Small intestine (tissue), 7 donors: ENCODE measurements at regions not wholly inside any gene's neighbourhood (a gene's known extent, or its start where the extent isn't known, plus 50 kb on each side); places are given as distances from the start of the nearest gene placed in this dataset.
A peak's percentile ranks its signal among the peaks of the same experiment; 100 is the strongest.

Experiments used
- DNase-seq, 2 donors: peaks; one replicate each; pipeline versions ENCODE4 v3.0.0 to v3.0.0-alpha.2; 2013
- FAIRE-seq: peaks from 2 replicates; lab custom pipeline; 2012; peaks lifted over from hg19 to GRCh38; lab: Jason Lieb, UNC
- H3K27ac ChIP-seq, 3 donors: one replicate each; pipeline ENCODE4 v1.5.1; 2013; ENCODE audit warnings: low read length in 2 of 3, mild to moderate bottlenecking in 2 of 3, control low read depth in 1 of 3, inconsistent platforms in 1 of 3, low read depth in 1 of 3, moderate library complexity in 1 of 3
- H3K27me3 ChIP-seq, 3 donors: one replicate each; pipeline ENCODE4 v1.6.1; 2013; ENCODE audit warnings: low read length in 3 of 3, inconsistent platforms in 1 of 3; ENCODE audit not compliant: control insufficient read depth in 3 of 3, insufficient read depth in 3 of 3
- H3K36me3 ChIP-seq, 3 donors: one replicate each; pipeline ENCODE4 v1.6.1; 2013; ENCODE audit warnings: low read length in 3 of 3, inconsistent platforms in 1 of 3, low read depth in 1 of 3, mild to moderate bottlenecking in 1 of 3, moderate library complexity in 1 of 3; ENCODE audit not compliant: control insufficient read depth in 3 of 3, insufficient read depth in 2 of 3
- H3K4me1 ChIP-seq, 3 donors: one replicate each; pipeline ENCODE4 v1.6.1; 2013; ENCODE audit warnings: low read length in 2 of 3, inconsistent platforms in 1 of 3, low read depth in 1 of 3, mild to moderate bottlenecking in 1 of 3, moderate library complexity in 1 of 3; ENCODE audit not compliant: control insufficient read depth in 3 of 3, insufficient read depth in 2 of 3
- H3K4me3 ChIP-seq, 3 donors: one replicate each; pipeline ENCODE4 v1.5.1; 2013; ENCODE audit warnings: low read length in 3 of 3, control low read depth in 1 of 3, inconsistent platforms in 1 of 3, low read depth in 1 of 3, mild to moderate bottlenecking in 1 of 3, moderate library complexity in 1 of 3
- H3K9me3 ChIP-seq, 2 donors: one replicate each; pipeline ENCODE4 v1.6.1; 2013; ENCODE audit warnings: low read depth in 1 of 2, low read length in 1 of 2; ENCODE audit not compliant: control insufficient read depth in 2 of 2, insufficient read depth in 1 of 2
- WGBS, 3 donors: extraction: QIAGEN DNeasy Blood & Tissue Kit; methylation state at CpG; one replicate each; pipeline ENCODE4 v1.1.7; 2013; 5-methylcytosine and 5-hydroxymethylcytosine counted together
- donor health status: healthy with polysubstance abuse.
- donor health status: control.
- donor health status: control.
- donor health status: Bipolar disorder and iron deficiency.
- donor health status: healthy.

DNA sequence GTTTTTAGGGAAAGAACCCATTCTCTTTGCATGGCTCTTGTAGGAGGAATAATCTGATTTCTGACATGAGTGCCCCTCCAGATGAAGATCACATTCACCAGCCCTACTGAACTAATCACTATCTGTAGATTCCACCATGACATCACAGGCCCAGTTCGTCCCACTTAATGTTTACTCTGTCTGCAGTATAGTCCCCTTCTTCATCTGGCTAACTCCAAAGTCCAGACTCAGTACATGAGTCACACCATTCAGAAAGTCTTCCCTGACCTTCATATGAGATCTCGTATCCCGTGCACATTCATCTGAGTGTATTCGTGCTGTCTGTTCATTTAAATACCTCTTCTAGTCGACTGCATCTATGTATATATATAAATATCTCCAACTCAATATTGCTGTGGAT is 366.5 kb upstream of the AKR1E2 start:
- DNase-seq (peak; percentile 76 to 83), FAIRE-seq (no peak)
- Histone ChIP-seq H3K36me3 (no peaks in the 10 kb centered on the region), H3K27ac (no peak overlapping the region), H3K4me3 (no peak overlapping the region), H3K4me1 (no peaks in the 10 kb centered on the region), H3K27me3 (no peaks in the 10 kb centered on the region), H3K9me3 (no peaks in the 10 kb centered on the region)
- 34 to 61% (median 43%) methylated on average over 5 of the region's 5 CpGs for WGBS, 3 donors

DNA sequence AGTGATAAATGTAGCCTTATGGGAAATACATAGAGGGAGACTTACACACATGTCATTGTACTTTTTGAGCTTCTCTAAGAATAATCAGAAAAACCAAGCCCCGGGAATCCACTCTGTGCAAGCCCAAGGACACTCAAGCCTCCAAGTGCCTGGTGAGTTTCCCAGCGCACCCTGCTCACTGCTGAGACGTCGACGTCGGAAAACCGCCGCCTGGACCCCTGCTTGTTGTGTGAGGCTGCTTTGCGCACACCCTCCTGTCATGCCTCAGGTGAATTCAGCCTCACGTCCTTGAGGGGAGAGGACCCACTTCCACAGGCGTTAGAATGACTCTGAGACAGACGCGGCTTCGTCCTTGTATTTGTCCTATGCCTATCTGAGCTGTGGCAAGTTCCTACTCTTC is 368.4 kb upstream of the AKR1E2 start:
- FAIRE-seq (no peak), DNase-seq (no peak)
- H3K27me3 ChIP-seq, result no peaks in the 10 kb centered on the region
- H3K4me1 ChIP-seq, result peaks cover 0 to 8% (median 0%) of the 10 kb centered on the region in 3 donors
- no peak overlapping the region for H3K4me3 ChIP-seq
- no peaks in the 10 kb centered on the region for H3K36me3 ChIP-seq
- WGBS, 3 donors, result 94 to 96% (median 94%) methylated on average over 14 of the region's 14 CpGs
- H3K27ac ChIP-seq, result no peak overlapping the region
- H3K9me3 ChIP-seq, result no peaks in the 10 kb centered on the region

DNA sequence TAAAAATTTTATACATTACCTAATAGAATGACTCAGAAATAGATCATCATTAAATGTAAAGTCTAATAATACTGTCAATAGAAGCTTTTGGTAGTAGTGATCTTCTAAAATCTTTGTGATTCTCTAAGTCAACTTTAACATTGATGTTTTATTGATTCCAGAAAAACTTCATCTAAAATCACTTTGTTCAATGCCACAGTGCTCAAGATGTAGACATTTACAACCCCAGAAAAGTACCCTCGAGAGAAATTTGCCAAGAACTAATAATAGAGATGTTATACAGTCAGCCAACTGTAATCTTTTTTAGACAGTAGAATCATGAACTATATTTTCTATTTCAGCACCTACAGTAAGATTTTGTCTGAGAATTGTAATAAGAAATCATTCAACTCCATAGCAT is 369.2 kb upstream of the AKR1E2 start:
- no peak for FAIRE-seq

DNA sequence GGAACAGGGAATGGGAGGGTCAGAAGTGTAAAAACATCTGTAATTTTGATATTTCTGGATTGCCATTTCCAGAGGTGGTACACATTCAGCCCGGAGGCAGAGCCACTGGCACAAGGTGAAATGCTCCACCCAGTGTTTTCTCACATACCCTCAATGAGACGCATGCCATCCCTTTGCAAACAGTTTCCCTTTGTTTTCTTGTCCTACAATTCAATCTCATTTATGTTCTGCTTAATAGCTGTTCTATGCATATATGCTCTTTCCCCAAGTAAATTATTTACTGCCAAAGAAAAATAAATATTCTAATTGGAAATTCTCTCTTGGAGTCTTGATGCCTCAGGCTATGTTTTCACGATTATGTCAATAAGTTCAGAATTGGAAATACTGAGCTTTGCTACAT is 369.7 kb upstream of the AKR1E2 start:
- no peaks in the 10 kb centered on the region for H3K36me3 ChIP-seq
- no peaks in the 10 kb centered on the region for H3K9me3 ChIP-seq
- 78 to 85% (median 79%) methylated on average over 3 of the region's 3 CpGs for WGBS, 3 donors
- DNase-seq (no peak), FAIRE-seq (no peak)
- H3K4me1 ChIP-seq, result peaks cover 0 to 8% (median 0%) of the 10 kb centered on the region in 3 donors
- H3K4me3 ChIP-seq, result no peak overlapping the region
- no peaks in the 10 kb centered on the region for H3K27me3 ChIP-seq
- H3K27ac ChIP-seq, result no peak overlapping the region

More for the DNA sequence above, 369.2 kb upstream of the AKR1E2 start:
- no peaks in the 10 kb centered on the region for H3K27me3 ChIP-seq
- no peaks in the 10 kb centered on the region for H3K36me3 ChIP-seq
- H3K27ac ChIP-seq, result no peak overlapping the region
- peaks cover 0 to 8% (median 0%) of the 10 kb centered on the region in 3 donors for H3K4me1 ChIP-seq
- no peak for DNase-seq
- no peaks in the 10 kb centered on the region for H3K9me3 ChIP-seq
- no peak overlapping the region for H3K4me3 ChIP-seq
- WGBS, 3 donors, result 57 to 84% (median 72%) methylated on average over 1 of the region's 1 CpG

DNA sequence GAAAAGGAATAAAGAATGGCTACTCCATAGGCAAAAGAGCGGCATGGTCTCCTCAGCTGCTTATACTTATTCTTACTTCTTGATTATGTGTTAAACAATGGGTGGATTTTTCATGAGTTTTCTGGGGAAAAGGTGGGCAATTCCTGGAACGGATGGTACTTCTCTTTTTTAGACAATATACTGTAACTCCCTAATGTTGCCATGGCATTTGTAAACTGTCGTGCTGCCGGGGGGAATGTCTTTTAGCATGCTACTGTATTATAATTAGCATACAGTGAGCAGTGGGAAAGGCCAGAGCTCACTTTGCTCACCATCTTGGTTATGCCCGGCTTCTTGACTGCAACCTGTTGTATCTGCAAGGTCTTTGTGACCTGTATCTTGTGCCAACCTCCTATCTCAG is 372.1 kb upstream of the AKR1E2 start:
- no peaks in the 10 kb centered on the region for H3K36me3 ChIP-seq
- H3K9me3 ChIP-seq, result no peaks in the 10 kb centered on the region
- no peaks in the 10 kb centered on the region for H3K27me3 ChIP-seq
- FAIRE-seq, result no peak
- H3K27ac ChIP-seq, result no peak overlapping the region
- peaks cover 0 to 8% (median 0%) of the 10 kb centered on the region in 3 donors for H3K4me1 ChIP-seq
- no peak for DNase-seq
- 82 to 89% (median 87%) methylated on average over 5 of the region's 5 CpGs for WGBS, 3 donors
- H3K4me3 ChIP-seq, result no peak overlapping the region

DNA sequence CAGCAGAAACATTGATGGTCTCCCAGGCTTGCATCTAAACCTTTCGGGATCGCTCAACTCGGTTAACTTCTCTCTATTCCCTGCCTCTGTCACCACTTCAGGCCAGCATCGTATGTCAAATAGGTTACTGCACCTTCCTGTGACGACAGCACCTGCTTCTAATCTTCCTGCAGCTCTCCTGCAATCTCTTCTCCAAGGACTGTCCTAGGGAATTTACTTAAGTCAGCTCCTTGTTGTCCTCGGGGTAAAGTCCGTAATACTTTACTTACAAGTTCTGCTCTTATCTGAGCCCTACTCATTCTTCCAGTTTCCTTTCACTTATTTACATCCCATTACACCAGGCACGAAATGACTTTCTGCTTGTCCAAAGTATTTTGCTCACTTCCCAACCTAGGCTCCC is 372.7 kb upstream of the AKR1E2 start:
- H3K27me3 ChIP-seq, result no peaks in the 10 kb centered on the region
- no peaks in the 10 kb centered on the region for H3K9me3 ChIP-seq
- H3K36me3 ChIP-seq, result no peaks in the 10 kb centered on the region
- peak; percentile 76 to 80 for DNase-seq
- peaks cover 0 to 8% (median 0%) of the 10 kb centered on the region in 3 donors for H3K4me1 ChIP-seq
- no peak overlapping the region for H3K4me3 ChIP-seq
- H3K27ac ChIP-seq, result peak overlapping the region in 1 of 3 donors; percentile 22
- FAIRE-seq, result no peak
- WGBS, 3 donors, result 39 to 69% (median 52%) methylated on average over 8 of the region's 8 CpGs

DNA sequence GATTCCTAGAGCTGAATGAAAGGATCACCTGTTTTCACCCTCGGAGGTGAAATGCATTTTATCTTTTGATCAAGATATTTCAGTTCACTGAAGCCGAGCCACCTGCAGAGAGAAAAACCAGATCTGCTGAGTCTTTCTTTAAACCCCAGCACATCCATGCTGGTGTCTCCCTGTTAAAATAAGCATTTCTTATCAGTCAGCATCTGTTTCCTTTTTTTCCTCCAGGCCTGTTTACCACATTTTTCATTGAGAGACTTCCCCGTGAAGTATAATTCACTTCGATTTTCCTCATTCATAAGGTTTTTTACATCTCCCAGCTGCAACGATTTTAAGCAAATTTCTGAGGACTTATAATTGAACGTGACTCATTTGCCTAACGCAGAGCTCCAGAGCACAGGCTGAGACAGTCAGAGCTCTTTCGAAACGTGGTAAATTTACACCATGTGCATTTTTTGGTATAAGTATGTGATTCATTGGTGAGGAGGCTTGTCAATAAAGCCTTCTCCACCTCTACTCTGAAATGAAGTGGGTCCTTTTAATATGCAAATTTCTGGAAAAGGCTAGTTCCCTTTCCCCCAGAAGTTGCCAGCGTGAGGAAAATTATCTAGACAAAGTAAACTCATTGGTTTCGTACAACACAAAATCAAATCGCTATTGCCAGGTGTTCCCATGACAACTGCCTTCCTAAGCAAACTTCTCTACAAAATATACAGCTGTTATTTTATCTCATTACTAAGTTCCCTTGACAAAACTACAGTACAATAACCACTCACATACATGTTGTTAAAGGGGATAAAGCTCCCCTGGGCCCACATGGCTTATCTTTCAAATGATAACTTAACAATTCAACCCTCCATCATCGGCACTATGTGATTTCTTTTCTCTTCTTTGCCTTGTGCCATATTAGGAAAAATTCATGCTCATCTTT is 374.8 kb upstream of the AKR1E2 start:
- Histone ChIP-seq H3K4me1 (peaks cover 0 to 8% (median 0%) of the 10 kb centered on the region in 3 donors), H3K36me3 (no peaks in the 10 kb centered on the region), H3K27me3 (no peaks in the 10 kb centered on the region), H3K9me3 (no peaks in the 10 kb centered on the region), H3K4me3 (no peak overlapping the region), H3K27ac (no peak overlapping the region)
- DNase-seq (no peak), FAIRE-seq (no peak)
- WGBS, 3 donors, result 39 to 52% (median 46%) methylated on average over 13 of the region's 13 CpGs

DNA sequence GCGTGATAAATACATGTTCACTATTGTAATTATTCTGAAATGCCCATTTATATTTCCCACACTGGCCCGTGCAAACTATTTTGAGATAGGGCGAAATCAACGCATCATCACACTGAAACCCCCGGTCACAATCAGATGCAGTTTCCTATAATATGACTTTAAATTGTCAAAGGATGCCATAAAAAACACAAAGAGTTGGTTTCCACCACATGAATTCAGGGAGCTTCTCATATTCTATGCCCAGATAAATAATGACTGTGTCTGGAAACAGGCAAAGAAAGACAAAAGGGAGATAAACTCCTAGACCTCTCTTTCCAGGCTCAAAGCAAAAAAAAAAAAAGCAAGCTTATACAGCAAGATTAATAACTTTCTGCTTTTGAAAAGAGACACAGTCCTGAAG is 375.8 kb upstream of the AKR1E2 start:
- H3K27ac ChIP-seq, result no peak overlapping the region
- no peaks in the 10 kb centered on the region for H3K27me3 ChIP-seq
- H3K36me3 ChIP-seq, result no peaks in the 10 kb centered on the region
- 92 to 96% (median 95%) methylated on average over 5 of the region's 5 CpGs for WGBS, 3 donors
- peaks cover 0 to 8% (median 0%) of the 10 kb centered on the region in 3 donors for H3K4me1 ChIP-seq
- H3K9me3 ChIP-seq, result no peaks in the 10 kb centered on the region
- FAIRE-seq (no peak), DNase-seq (no peak)
- no peak overlapping the region for H3K4me3 ChIP-seq
